Fibroblast of villous mesenchyme (primary cell): ENCODE measurements at regions not wholly inside any gene's neighbourhood (a gene's known extent, or its start where the extent isn't known, plus 50 kb on each side); places are given as distances from the start of the nearest gene placed in this dataset.
A peak's percentile ranks its signal among the peaks of the same experiment; 100 is the strongest.
"Not testable (repeated sequence)": the region's sequence is repeated elsewhere in the genome, so short reads cannot be mapped to it uniquely, and the experiment has no call there.

Experiments
- DNase-seq: peaks from one replicate; pipeline ENCODE4 v3.0.0-alpha.2; 2010; ENCODE audit warnings: low read depth
- H3K4me3 ChIP-seq: 2 replicates; pipeline ENCODE4 v1.5.1; 2011; ENCODE audit warnings: low read depth, mild to moderate bottlenecking, low read length
- CTCF ChIP-seq: IDR thresholded peaks from 2 replicates; pipeline ENCODE4 v1.5.1; 2012; ENCODE audit warnings: low read depth, mild to moderate bottlenecking, low read length; ENCODE audit not compliant: insufficient read depth

GRCh38 chr18:73674125-73674865 is 473.3 kb downstream of the FBXO15 start:
- DNase-seq: peak; percentile 34
- H3K4me3 ChIP-seq: no peak overlapping the region
- TF ChIP-seq CTCF: no peak

GRCh38 chr18:73671480-73671879 is 476.2 kb downstream of the FBXO15 start:
- H3K4me3 ChIP-seq, DNase-seq: not testable (repeated sequence)

- no peak for DNase-seq
- H3K4me3 ChIP-seq: no peak overlapping the region
- no peak for TF ChIP-seq CTCF
Measured at GRCh38 chr18:73670524-73670923, 477.1 kb downstream of the FBXO15 start.

GRCh38 chr18:73670039-73670438 is 477.6 kb downstream of the FBXO15 start:
- no peak overlapping the region for H3K4me3 ChIP-seq
- TF ChIP-seq CTCF: no peak
- no peak for DNase-seq

- H3K4me3 ChIP-seq: no peak overlapping the region
- no peak for DNase-seq
- TF ChIP-seq CTCF: no peak
Measured at GRCh38 chr18:73669297-73669696, 478.3 kb downstream of the FBXO15 start.

- no peak overlapping the region for H3K4me3 ChIP-seq
- TF ChIP-seq CTCF: no peak
- DNase-seq: no peak
Measured at GRCh38 chr18:73668051-73668450, 479.6 kb downstream of the FBXO15 start.

GRCh38 chr18:73666772-73667171 is 480.9 kb downstream of the FBXO15 start:
- no peak for DNase-seq
- TF ChIP-seq CTCF: no peak
- H3K4me3 ChIP-seq: no peak overlapping the region
